Keratinocyte (primary cell): ENCODE measurements at regions not wholly inside any gene's neighbourhood (a gene's known extent, or its start where the extent isn't known, plus 50 kb on each side); places are given as distances from the start of the nearest gene placed in this dataset.

Experiments
- DNase-seq: peaks from one replicate; pipeline ENCODE4 v3.0.0-alpha.2; 2011; ENCODE audit warnings: low read depth, missing footprints, low spot score
- FAIRE-seq: peaks from 2 replicates; lab custom pipeline; 2011; peaks lifted over from hg19 to GRCh38; lab: Jason Lieb, UNC
- H2AFZ ChIP-seq: 2 replicates; pipeline ENCODE4 v1.6.0; 2012; ENCODE audit warnings: low read length, control low read depth, inconsistent platforms; ENCODE audit not compliant: control insufficient read depth
- H3K27ac ChIP-seq: 2 replicates; pipeline ENCODE4 v1.5.1; 2011; ENCODE audit warnings: low read length; ENCODE audit not compliant: control insufficient read depth, insufficient read depth
- H3K27me3 ChIP-seq: 3 replicates; pipeline ENCODE4 v1.6.0; 2011; ENCODE audit warnings: low read length; ENCODE audit not compliant: control insufficient read depth, insufficient read depth; ENCODE audit errors: extremely low read depth
- H3K36me3 ChIP-seq, 2 experiments: 2 replicates in 1 of 2; 3 replicates in 1 of 2; pipeline ENCODE4 v1.5.1; 2011; ENCODE audit warnings: low read length in 2 of 2, mild to moderate bottlenecking in 1 of 2; ENCODE audit not compliant: control insufficient read depth in 2 of 2, insufficient read depth in 2 of 2; ENCODE audit errors: extremely low read depth in 1 of 2
- H3K4me1 ChIP-seq: 3 replicates; pipeline ENCODE4 v1.5.1; 2011; ENCODE audit warnings: low read length; ENCODE audit not compliant: control insufficient read depth, insufficient read depth; ENCODE audit errors: extremely low read depth
- H3K4me2 ChIP-seq: 3 replicates; pipeline ENCODE4 v1.6.0; 2011; ENCODE audit warnings: low read depth, low read length; ENCODE audit not compliant: control insufficient read depth, insufficient read depth; ENCODE audit errors: extremely low read depth
- H3K4me3 ChIP-seq, 3 experiments: fragments of 200-600 bp in 1 of 3; sonication (generic) in 1 of 3; 2 replicates in 2 of 3; 3 replicates in 1 of 3; pipeline ENCODE4 v1.5.1; 2011 to 2016; ENCODE audit warnings: low read length in 3 of 3, mild to moderate bottlenecking in 3 of 3, control low read depth in 2 of 3, inconsistent platforms in 1 of 3, low read depth in 1 of 3, mixed read lengths in 1 of 3, mixed run types in 1 of 3, moderate library complexity in 1 of 3; ENCODE audit not compliant: control insufficient read depth in 2 of 3, insufficient read depth in 2 of 3; ENCODE audit errors: extremely low read depth in 1 of 3
- H3K79me2 ChIP-seq: 2 replicates; pipeline ENCODE4 v1.6.0; 2012; ENCODE audit warnings: low read length; ENCODE audit not compliant: control insufficient read depth, insufficient read depth
- H3K9ac ChIP-seq: 3 replicates; pipeline ENCODE4 v1.6.0; 2011; ENCODE audit warnings: low read length; ENCODE audit not compliant: control insufficient read depth, insufficient read depth; ENCODE audit errors: extremely low read depth
- H3K9me1 ChIP-seq: 3 replicates; pipeline ENCODE4 v1.6.0; 2011; ENCODE audit warnings: low read length; ENCODE audit not compliant: control insufficient read depth, insufficient read depth; ENCODE audit errors: extremely low read depth
- H3K9me3 ChIP-seq: 2 replicates; pipeline ENCODE4 v1.5.1; 2012; ENCODE audit warnings: low read depth, low read length; ENCODE audit not compliant: control insufficient read depth
- H4K20me1 ChIP-seq: 3 replicates; pipeline ENCODE4 v1.6.0; 2011; ENCODE audit warnings: low read length; ENCODE audit not compliant: control insufficient read depth, insufficient read depth; ENCODE audit errors: extremely low read depth
- EZH2 ChIP-seq: IDR thresholded peaks from one replicate; pipeline ENCODE4 v1.6.1; 2012; ENCODE audit warnings: inconsistent platforms, mild to moderate bottlenecking, low read length, moderate library complexity
- dilution Hi-C: fragments of 300-500 bp; cut with MboI; formaldehyde crosslinking; loops from one replicate; pipeline ENCODE4 v1.7.0; 2020; ENCODE audit warnings: low sequenced_read_pairs; ENCODE audit not compliant: extremely low pct_ligation_motif_present
- TF ChIP-seq, protein P1 (sequence below), 3 experiments: IDR thresholded peaks in 1 of 3; conservative IDR thresholded peaks in 1 of 3; optimal IDR thresholded peaks in 1 of 3; 2 replicates in 2 of 3; 3 replicates in 1 of 3; pipeline versions ENCODE3 to v1.5.1; 2011; ENCODE audit warnings: low read length in 3 of 3, mild to moderate bottlenecking in 3 of 3, moderate library complexity in 2 of 3, control low read depth in 1 of 3, inconsistent platforms in 1 of 3; ENCODE audit not compliant: insufficient read depth in 2 of 3; ENCODE audit errors: extremely low read depth in 1 of 3

DNA sequence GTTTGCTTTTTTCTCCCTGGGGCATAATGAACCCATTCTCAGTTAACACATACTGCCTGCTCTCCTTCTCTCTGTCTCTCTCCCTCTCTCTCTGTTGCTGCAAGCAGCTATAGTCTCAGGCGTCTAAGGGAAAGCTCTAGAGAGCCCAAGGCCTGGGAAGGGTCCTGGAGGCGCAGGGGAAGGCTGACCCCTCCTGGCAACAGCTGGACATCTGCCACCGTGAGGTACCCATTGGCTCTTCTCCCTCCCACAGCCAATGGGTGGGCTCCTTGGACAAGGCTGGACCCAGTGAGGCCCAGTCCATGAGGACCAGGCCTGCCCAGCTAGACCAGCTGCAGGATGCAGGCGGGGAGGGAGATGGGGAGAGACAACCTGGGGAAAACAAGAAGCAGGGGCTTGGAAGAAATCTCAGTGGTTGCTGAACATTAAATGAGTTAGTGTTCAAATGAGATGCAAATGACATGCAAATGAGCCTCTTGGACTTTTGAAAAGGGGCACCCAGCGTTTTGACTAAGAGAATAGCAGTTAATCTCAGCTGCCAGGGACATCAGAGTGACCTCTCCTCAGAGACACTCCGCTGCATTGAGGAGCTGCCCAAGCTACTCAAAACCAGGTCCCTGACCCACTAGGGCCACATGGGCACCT, 349.7 kb downstream of the BUD13 start:
- no peaks in the 10 kb centered on the region for H3K27me3 ChIP-seq
- no peak overlapping the region for H3K4me3 ChIP-seq
- no peak overlapping the region for H3K4me2 ChIP-seq
- peaks cover 5% of the 10 kb centered on the region for H3K4me1 ChIP-seq
- DNase-seq (no peak), FAIRE-seq (no peak)
- H4K20me1 ChIP-seq: no peaks in the 10 kb centered on the region
- dilution Hi-C loops: no loop called here
- TF ChIP-seq EZH2: no peak
- TF ChIP-seq, protein P1, sequence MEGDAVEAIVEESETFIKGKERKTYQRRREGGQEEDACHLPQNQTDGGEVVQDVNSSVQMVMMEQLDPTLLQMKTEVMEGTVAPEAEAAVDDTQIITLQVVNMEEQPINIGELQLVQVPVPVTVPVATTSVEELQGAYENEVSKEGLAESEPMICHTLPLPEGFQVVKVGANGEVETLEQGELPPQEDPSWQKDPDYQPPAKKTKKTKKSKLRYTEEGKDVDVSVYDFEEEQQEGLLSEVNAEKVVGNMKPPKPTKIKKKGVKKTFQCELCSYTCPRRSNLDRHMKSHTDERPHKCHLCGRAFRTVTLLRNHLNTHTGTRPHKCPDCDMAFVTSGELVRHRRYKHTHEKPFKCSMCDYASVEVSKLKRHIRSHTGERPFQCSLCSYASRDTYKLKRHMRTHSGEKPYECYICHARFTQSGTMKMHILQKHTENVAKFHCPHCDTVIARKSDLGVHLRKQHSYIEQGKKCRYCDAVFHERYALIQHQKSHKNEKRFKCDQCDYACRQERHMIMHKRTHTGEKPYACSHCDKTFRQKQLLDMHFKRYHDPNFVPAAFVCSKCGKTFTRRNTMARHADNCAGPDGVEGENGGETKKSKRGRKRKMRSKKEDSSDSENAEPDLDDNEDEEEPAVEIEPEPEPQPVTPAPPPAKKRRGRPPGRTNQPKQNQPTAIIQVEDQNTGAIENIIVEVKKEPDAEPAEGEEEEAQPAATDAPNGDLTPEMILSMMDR (optimal IDR thresholded peaks at IDR 0.05 in 1 of 3, IDR thresholded peaks at IDR 0.05 in 1 of 3, conservative IDR thresholded peaks at IDR 0.05 in 1 of 3; ENCODE audit: extremely low read depth in 1 of 3, insufficient read depth in 2 of 3, low read length in 3 of 3): peak in 1 of 3 experiments; percentile 20
- no peak overlapping the region for H3K27ac ChIP-seq
- no peak overlapping the region for H3K9ac ChIP-seq
- peaks cover 6% of the 10 kb centered on the region for H3K9me3 ChIP-seq
- no peaks in the 10 kb centered on the region for H3K79me2 ChIP-seq
- H2AFZ ChIP-seq: no peak overlapping the region
- no peaks in the 10 kb centered on the region for H3K36me3 ChIP-seq
- H3K9me1 ChIP-seq: no peaks in the 10 kb centered on the region

DNA sequence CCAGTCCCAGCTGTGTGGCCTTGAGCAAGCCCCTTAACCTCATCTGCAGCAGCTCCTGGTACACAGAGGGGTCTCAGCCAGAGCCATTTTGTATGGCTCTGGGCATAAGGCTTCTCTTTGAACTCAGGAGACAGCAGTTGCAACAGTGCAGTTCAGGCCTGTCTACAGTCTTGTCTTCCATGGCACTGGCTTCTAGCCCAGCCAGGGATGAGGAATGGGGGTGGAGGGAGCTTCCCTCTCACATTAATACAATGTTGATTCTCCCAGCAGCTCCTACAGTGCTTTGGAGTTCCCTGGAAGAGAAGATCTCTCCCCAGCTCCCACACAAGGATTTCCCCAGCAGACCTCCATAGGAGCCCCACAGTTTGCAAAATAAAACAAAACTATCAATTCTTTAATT, 350.2 kb downstream of the BUD13 start:
- Histone ChIP-seq H3K9me3 (peaks cover 6% of the 10 kb centered on the region), H3K9ac (no peak overlapping the region), H2AFZ (no peak overlapping the region), H3K4me2 (no peak overlapping the region), H4K20me1 (no peaks in the 10 kb centered on the region), H3K4me3 (no peak overlapping the region), H3K9me1 (no peaks in the 10 kb centered on the region), H3K27me3 (no peaks in the 10 kb centered on the region), H3K36me3 (no peaks in the 10 kb centered on the region), H3K27ac (no peak overlapping the region), H3K79me2 (no peaks in the 10 kb centered on the region), H3K4me1 (peaks cover 5% of the 10 kb centered on the region)
- dilution Hi-C loops: no loop called here
- no peak for DNase-seq
- TF ChIP-seq, protein P1 (optimal IDR thresholded peaks at IDR 0.05 in 1 of 3, IDR thresholded peaks at IDR 0.05 in 1 of 3, conservative IDR thresholded peaks at IDR 0.05 in 1 of 3; ENCODE audit: extremely low read depth in 1 of 3, insufficient read depth in 2 of 3, low read length in 3 of 3): no peak
- TF ChIP-seq EZH2: no peak
- FAIRE-seq: no peak
